ENCODE measurements at regions not wholly inside any gene's neighbourhood (a gene's known extent, or its start where the extent isn't known, plus 50 kb on each side); places are given as distances from the start of the nearest gene placed in this dataset.

DNA sequence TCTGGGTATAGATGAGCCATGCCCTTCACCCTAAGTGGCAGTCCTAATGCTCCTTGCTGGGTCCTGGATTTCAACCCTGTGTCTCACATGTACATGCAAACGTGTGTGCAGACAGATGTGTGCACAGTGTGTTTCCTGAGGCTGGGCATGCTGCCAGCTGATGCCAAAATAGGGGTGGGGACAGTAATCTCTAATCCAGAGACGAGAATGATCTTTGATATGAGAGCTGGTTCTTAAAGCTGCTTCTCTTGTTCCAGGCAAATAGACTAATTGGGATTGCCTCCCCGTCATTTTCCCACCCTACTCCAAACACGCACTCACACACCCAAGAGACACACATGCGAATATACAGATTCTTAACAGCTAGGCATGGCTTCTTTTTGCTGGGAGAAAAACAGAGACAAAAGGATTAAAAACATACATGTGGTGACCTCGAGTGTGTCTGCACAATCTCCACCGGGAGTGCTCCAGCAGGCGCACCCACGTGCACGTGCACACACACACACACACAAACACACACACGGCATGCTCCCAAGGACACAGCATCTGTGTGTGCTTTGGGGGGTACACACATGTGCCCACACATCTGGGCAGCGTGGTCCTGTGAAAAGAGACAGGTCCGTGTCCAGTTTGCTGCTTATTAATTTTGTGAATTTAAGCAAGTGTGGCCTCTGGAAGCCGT is 102.1 kb upstream of the ZBTB40 start:
- TF ChIP-seq CTCF (IDR thresholded peaks at IDR 0.05) (no peak), ZFX (IDR thresholded peaks at IDR 0.05; ENCODE audit: borderline replicate concordance) (no peak)
